Neural cell (in vitro differentiated cells): ENCODE measurements at regions not wholly inside any gene's neighbourhood (a gene's known extent, or its start where the extent isn't known, plus 50 kb on each side); places are given as distances from the start of the nearest gene placed in this dataset.

Experiments used
- H2AFZ ChIP-seq: fragments of 200-600, 300-800 bp; sonication (generic), shearing (Covaris generic); 2 replicates; pipeline ENCODE4 v1.6.0; 2014; ENCODE audit warnings: low read depth, mild to moderate bottlenecking, antibody characterized with exemption, low read length, moderate library complexity
- H3F3A ChIP-seq: fragments of 200-600 bp; shearing (Covaris generic); 2 replicates; pipeline ENCODE4 v1.6.1; 2016; ENCODE audit warnings: mild to moderate bottlenecking, moderate library complexity, mixed read lengths, antibody characterized with exemption, low read length; ENCODE audit not compliant: insufficient read depth, poor library complexity, severe bottlenecking
- H3K27ac ChIP-seq: fragments of 200-600, 300-800 bp; sonication (generic), shearing (Covaris generic); 2 replicates; pipeline ENCODE4 v1.5.1; 2014; ENCODE audit warnings: mild to moderate bottlenecking, low read length, moderate library complexity
- H3K27me3 ChIP-seq: fragments of 300-800, 200-600 bp; sonication (generic), shearing (Covaris generic); 2 replicates; pipeline ENCODE4 v1.6.0; 2014; ENCODE audit warnings: mild to moderate bottlenecking, low read depth, low read length, moderate library complexity; ENCODE audit not compliant: insufficient read depth
- H3K36me3 ChIP-seq: fragments of 300-800, 200-600 bp; sonication (generic), shearing (Covaris generic); 2 replicates; pipeline ENCODE4 v1.5.1; 2014; ENCODE audit warnings: mild to moderate bottlenecking, antibody characterized with exemption, low read length, moderate library complexity; ENCODE audit not compliant: insufficient read depth
- H3K4me2 ChIP-seq: fragments of 300-800, 200-600 bp; sonication (generic), shearing (Covaris generic); 2 replicates; pipeline ENCODE4 v1.6.0; 2014; ENCODE audit warnings: mild to moderate bottlenecking, low read length
- H3K4me3 ChIP-seq: fragments of 300-800, 200-600 bp; sonication (generic), shearing (Covaris generic); 2 replicates; pipeline ENCODE4 v1.5.1; 2014; ENCODE audit warnings: mild to moderate bottlenecking, low read length, moderate library complexity
- H3K79me2 ChIP-seq: fragments of 200-600 bp; shearing (Covaris generic); replicated peaks from 2 replicates; pipeline ENCODE4 v1.6.0; 2014; ENCODE audit warnings: mild to moderate bottlenecking, low read length, moderate library complexity; ENCODE audit not compliant: insufficient read depth
- H3K9ac ChIP-seq: fragments of 300-800, 200-600 bp; sonication (generic), shearing (Covaris generic); 2 replicates; pipeline ENCODE4 v1.6.1; 2016; ENCODE audit warnings: mild to moderate bottlenecking, low read length, mixed read lengths
- H3K9me2 ChIP-seq: fragments of 200-600 bp; shearing (Covaris generic); 2 replicates; pipeline ENCODE4 v1.6.1; 2016; ENCODE audit warnings: mild to moderate bottlenecking, low read length, mixed read lengths; ENCODE audit not compliant: insufficient read depth
- H3K9me3 ChIP-seq: fragments of 200-600, 300-800 bp; sonication (generic), shearing (Covaris generic); 2 replicates; pipeline ENCODE4 v1.6.1; 2016; ENCODE audit warnings: mild to moderate bottlenecking, mixed run types, low read length, moderate library complexity, mixed read lengths
- H4K20me1 ChIP-seq: fragments of 200-600 bp; shearing (Covaris generic); 2 replicates; pipeline ENCODE4 v1.6.1; 2016; ENCODE audit warnings: mild to moderate bottlenecking, mixed run types; ENCODE audit not compliant: insufficient read depth
- EP300 ChIP-seq: fragments of 450-650 bp; conservative IDR thresholded peaks from 2 replicates; pipeline ENCODE4 v1.6.1; 2014; ENCODE audit warnings: antibody characterized with exemption, mild to moderate bottlenecking, moderate library complexity; ENCODE audit not compliant: poor library complexity, severe bottlenecking
- EZH2 ChIP-seq: fragments of 200-600, 300-800 bp; shearing (Covaris generic), sonication (generic); IDR thresholded peaks from 2 replicates; pipeline ENCODE4 v1.6.1; 2014; ENCODE audit warnings: antibody characterized with exemption, low read length, borderline replicate concordance, mild to moderate bottlenecking; ENCODE audit not compliant: insufficient read depth, poor library complexity, severe bottlenecking
- MXI1 ChIP-seq: fragments of 450-650 bp; conservative IDR thresholded peaks from 2 replicates; pipeline ENCODE4 v1.6.1; 2014; ENCODE audit warnings: antibody characterized with exemption, mild to moderate bottlenecking; ENCODE audit not compliant: poor library complexity, severe bottlenecking
- POLR2AphosphoS5 ChIP-seq: IDR thresholded peaks from 2 replicates; pipeline ENCODE4 v1.6.1; 2012
- RAD21 ChIP-seq: fragments of 450-650 bp; conservative IDR thresholded peaks from 2 replicates; pipeline ENCODE4 v1.6.1; 2014; ENCODE audit warnings: antibody characterized with exemption, mild to moderate bottlenecking, moderate library complexity
- SMC3 ChIP-seq: fragments of 450-650 bp; conservative IDR thresholded peaks from 2 replicates; pipeline ENCODE4 v1.6.1; 2014; ENCODE audit warnings: antibody characterized with exemption, mild to moderate bottlenecking, moderate library complexity; ENCODE audit not compliant: poor library complexity
- TAF1 ChIP-seq: IDR thresholded peaks from 2 replicates; pipeline ENCODE4 v1.6.1; 2012; ENCODE audit warnings: low read depth
- TF ChIP-seq, protein P1 (sequence below): IDR thresholded peaks from 2 replicates; pipeline ENCODE4 v1.6.1; 2012; ENCODE audit warnings: borderline replicate concordance
- TF ChIP-seq, protein P2 (sequence below): fragments of 450-650 bp; IDR thresholded peaks from 2 replicates; pipeline ENCODE4 v1.5.1; 2014; ENCODE audit warnings: antibody characterized with exemption, mild to moderate bottlenecking, moderate library complexity; ENCODE audit not compliant: poor library complexity, severe bottlenecking

DNA sequence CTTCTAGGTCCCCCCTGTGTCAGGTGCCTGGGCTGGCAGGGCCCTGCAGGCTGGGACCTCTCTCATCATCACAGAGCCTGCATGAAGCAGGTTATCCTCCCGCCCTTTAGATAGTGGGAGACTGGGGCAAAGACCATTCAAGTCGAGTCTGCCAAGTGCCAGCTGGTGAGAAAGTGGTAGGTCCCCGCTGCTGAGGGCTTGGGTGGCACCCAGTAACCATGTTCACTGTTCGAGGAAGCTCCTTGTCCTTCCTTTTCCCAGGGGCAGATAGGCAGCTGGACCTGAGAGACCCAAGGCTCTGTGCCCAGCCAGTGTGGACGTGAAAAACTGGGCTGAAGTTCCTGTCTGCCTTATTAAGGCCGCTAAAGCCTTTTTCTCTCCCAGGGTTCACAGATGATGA is 1319.8 kb downstream of the TBC1D22A start:
- H3K9me2 ChIP-seq = no peaks in the 10 kb centered on the region
- no peaks in the 10 kb centered on the region for H3K36me3 ChIP-seq
- H3K9me3 ChIP-seq = no peaks in the 10 kb centered on the region
- no peak overlapping the region for H3K27ac ChIP-seq
- H3K79me2 ChIP-seq = no peaks in the 10 kb centered on the region
- H3K9ac ChIP-seq = no peak overlapping the region
- no peaks in the 10 kb centered on the region for H3F3A ChIP-seq
- no peaks in the 10 kb centered on the region for H3K27me3 ChIP-seq
- H2AFZ ChIP-seq = no peak overlapping the region
- H3K4me2 ChIP-seq = no peak overlapping the region
- H3K4me3 ChIP-seq = no peak overlapping the region
- no peaks in the 10 kb centered on the region for H4K20me1 ChIP-seq
- TF ChIP-seq, protein P1, sequence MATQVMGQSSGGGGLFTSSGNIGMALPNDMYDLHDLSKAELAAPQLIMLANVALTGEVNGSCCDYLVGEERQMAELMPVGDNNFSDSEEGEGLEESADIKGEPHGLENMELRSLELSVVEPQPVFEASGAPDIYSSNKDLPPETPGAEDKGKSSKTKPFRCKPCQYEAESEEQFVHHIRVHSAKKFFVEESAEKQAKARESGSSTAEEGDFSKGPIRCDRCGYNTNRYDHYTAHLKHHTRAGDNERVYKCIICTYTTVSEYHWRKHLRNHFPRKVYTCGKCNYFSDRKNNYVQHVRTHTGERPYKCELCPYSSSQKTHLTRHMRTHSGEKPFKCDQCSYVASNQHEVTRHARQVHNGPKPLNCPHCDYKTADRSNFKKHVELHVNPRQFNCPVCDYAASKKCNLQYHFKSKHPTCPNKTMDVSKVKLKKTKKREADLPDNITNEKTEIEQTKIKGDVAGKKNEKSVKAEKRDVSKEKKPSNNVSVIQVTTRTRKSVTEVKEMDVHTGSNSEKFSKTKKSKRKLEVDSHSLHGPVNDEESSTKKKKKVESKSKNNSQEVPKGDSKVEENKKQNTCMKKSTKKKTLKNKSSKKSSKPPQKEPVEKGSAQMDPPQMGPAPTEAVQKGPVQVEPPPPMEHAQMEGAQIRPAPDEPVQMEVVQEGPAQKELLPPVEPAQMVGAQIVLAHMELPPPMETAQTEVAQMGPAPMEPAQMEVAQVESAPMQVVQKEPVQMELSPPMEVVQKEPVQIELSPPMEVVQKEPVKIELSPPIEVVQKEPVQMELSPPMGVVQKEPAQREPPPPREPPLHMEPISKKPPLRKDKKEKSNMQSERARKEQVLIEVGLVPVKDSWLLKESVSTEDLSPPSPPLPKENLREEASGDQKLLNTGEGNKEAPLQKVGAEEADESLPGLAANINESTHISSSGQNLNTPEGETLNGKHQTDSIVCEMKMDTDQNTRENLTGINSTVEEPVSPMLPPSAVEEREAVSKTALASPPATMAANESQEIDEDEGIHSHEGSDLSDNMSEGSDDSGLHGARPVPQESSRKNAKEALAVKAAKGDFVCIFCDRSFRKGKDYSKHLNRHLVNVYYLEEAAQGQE = no peak
- TF ChIP-seq EP300 (no peak), RAD21 (no peak), EZH2 (no peak), SMC3 (no peak), MXI1 (no peak), POLR2AphosphoS5 (no peak), TAF1 (no peak)
- TF ChIP-seq, protein P2, sequence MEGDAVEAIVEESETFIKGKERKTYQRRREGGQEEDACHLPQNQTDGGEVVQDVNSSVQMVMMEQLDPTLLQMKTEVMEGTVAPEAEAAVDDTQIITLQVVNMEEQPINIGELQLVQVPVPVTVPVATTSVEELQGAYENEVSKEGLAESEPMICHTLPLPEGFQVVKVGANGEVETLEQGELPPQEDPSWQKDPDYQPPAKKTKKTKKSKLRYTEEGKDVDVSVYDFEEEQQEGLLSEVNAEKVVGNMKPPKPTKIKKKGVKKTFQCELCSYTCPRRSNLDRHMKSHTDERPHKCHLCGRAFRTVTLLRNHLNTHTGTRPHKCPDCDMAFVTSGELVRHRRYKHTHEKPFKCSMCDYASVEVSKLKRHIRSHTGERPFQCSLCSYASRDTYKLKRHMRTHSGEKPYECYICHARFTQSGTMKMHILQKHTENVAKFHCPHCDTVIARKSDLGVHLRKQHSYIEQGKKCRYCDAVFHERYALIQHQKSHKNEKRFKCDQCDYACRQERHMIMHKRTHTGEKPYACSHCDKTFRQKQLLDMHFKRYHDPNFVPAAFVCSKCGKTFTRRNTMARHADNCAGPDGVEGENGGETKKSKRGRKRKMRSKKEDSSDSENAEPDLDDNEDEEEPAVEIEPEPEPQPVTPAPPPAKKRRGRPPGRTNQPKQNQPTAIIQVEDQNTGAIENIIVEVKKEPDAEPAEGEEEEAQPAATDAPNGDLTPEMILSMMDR = no peak

DNA sequence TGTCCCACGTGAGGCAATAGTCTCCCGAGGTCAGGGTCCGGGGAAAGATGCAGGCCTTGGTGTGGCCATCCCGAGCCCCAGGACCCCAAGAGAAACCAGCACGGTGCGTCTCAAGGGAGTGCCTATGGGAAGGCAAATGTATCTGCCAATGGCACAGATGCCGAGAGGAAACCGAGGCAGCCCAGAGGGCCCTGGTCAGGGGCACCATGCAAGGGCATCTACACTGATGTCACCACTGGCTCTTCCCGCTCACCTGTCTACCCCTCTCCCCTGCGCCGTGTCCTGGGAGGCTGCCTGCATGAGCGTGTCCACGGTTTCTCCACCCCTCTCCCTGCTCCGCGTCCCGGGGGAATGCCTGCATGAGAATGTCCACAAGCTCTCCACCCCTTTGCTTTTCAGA is 1318.8 kb downstream of the TBC1D22A start:
- TF ChIP-seq, protein P1 = no peak
- TF ChIP-seq RAD21 (no peak), EP300 (no peak), MXI1 (no peak), SMC3 (no peak), POLR2AphosphoS5 (no peak), TAF1 (no peak), EZH2 (no peak)
- TF ChIP-seq, protein P2 = no peak
- Histone ChIP-seq H3F3A (no peaks in the 10 kb centered on the region), H3K9ac (no peak overlapping the region), H2AFZ (no peak overlapping the region), H4K20me1 (no peaks in the 10 kb centered on the region), H3K27ac (no peak overlapping the region), H3K4me2 (no peak overlapping the region), H3K4me3 (no peak overlapping the region), H3K9me3 (no peaks in the 10 kb centered on the region), H3K36me3 (no peaks in the 10 kb centered on the region), H3K27me3 (no peaks in the 10 kb centered on the region), H3K79me2 (no peaks in the 10 kb centered on the region), H3K9me2 (no peaks in the 10 kb centered on the region)
